BE2C (cell line): ENCODE measurements at regions not wholly inside any gene's neighbourhood (a gene's known extent, or its start where the extent isn't known, plus 50 kb on each side); places are given as distances from the start of the nearest gene placed in this dataset.

Experiments used
- DNase-seq: peaks from one replicate; pipeline ENCODE4 v3.0.0-alpha.2; 2020
- H3K27me3 ChIP-seq: fragments of 250-450 bp; sonication (Bioruptor Pico); 2 replicates; pipeline ENCODE4 v1.5.1; 2020; ENCODE audit warnings: mild to moderate bottlenecking
- H3K36me3 ChIP-seq: fragments of 250-450 bp; sonication (Bioruptor Pico); 2 replicates; pipeline ENCODE4 v1.5.1; 2020; ENCODE audit warnings: mild to moderate bottlenecking
- H3K4me1 ChIP-seq: fragments of 250-450 bp; sonication (Bioruptor Pico); 2 replicates; pipeline ENCODE4 v1.5.1; 2020
- H3K4me3 ChIP-seq: 2 replicates; pipeline ENCODE4 v1.5.1; 2011; ENCODE audit warnings: low read depth, low read length
- H3K9me3 ChIP-seq: fragments of 250-450 bp; sonication (Bioruptor Pico); 2 replicates; pipeline ENCODE4 v1.5.1; 2020
- CTCF ChIP-seq: IDR thresholded peaks from 2 replicates; pipeline ENCODE4 v1.5.1; 2012; ENCODE audit warnings: mild to moderate bottlenecking, low read depth, low read length

GRCh38 chr11:119940401-119940976 lies 197.4 kb downstream of the TRIM29 start:
- DNase-seq, result no peak
- no peak overlapping the region for H3K4me3 ChIP-seq
- 0 out of 2 replicates have a peak, but pooled peaks cover 5% of the 10 kb centered on the region for H3K4me1 ChIP-seq
- no peaks in the 10 kb centered on the region for H3K36me3 ChIP-seq
- TF ChIP-seq CTCF, result no peak
- no peaks in the 10 kb centered on the region for H3K27me3 ChIP-seq
- no peaks in the 10 kb centered on the region for H3K9me3 ChIP-seq

- no peaks in the 10 kb centered on the region for H3K27me3 ChIP-seq
- no peaks in the 10 kb centered on the region for H3K36me3 ChIP-seq
- 0 out of 2 replicates have a peak, but pooled peaks cover 8% of the 10 kb centered on the region for H3K4me1 ChIP-seq
- H3K9me3 ChIP-seq, result no peaks in the 10 kb centered on the region
- DNase-seq, result no peak
- TF ChIP-seq CTCF, result no peak
- H3K4me3 ChIP-seq, result no peak overlapping the region
These were observed 200.5 kb downstream of the TRIM29 start for GRCh38 chr11:119937412-119937811.

DNA sequence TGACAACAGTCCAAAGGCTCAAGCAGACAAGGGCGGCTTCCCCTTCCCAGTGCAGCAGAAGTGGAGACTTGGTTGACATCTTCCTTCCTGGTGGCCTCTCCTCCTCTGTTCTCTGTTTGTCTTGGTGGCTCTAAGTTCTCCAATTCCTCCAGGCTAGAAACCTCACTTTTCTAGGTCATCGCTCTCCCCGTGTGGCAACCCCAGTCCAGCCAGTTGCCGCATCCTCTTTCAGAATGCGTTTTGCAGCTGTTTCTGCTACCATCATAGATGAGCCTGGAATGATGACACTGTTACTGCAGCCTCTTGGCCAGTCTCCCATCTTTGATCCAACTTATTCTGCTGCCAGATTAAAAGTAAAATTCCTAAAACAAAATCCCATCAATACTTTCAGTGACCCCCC lies 201.5 kb downstream of the TRIM29 start:
- no peak for TF ChIP-seq CTCF
- no peaks in the 10 kb centered on the region for H3K27me3 ChIP-seq
- no peak overlapping the region for H3K4me3 ChIP-seq
- 0 out of 2 replicates have a peak, but pooled peaks cover 8% of the 10 kb centered on the region for H3K4me1 ChIP-seq
- DNase-seq, result no peak
- no peaks in the 10 kb centered on the region for H3K36me3 ChIP-seq
- H3K9me3 ChIP-seq, result no peaks in the 10 kb centered on the region

GRCh38 chr11:119935349-119935925 lies 202.5 kb downstream of the TRIM29 start:
- H3K27me3 ChIP-seq, result no peaks in the 10 kb centered on the region
- no peaks in the 10 kb centered on the region for H3K36me3 ChIP-seq
- H3K4me3 ChIP-seq, result no peak overlapping the region
- no peaks in the 10 kb centered on the region for H3K9me3 ChIP-seq
- H3K4me1 ChIP-seq, result 0 out of 2 replicates have a peak, but pooled peaks cover 6% of the 10 kb centered on the region
- TF ChIP-seq CTCF, result no peak
- peak; percentile 49 for DNase-seq

GRCh38 chr11:119934866-119935265 lies 203.0 kb downstream of the TRIM29 start:
- no peak for TF ChIP-seq CTCF
- 0 out of 2 replicates have a peak, but pooled peaks cover 6% of the 10 kb centered on the region for H3K4me1 ChIP-seq
- H3K36me3 ChIP-seq, result no peaks in the 10 kb centered on the region
- no peak for DNase-seq
- H3K4me3 ChIP-seq, result no peak overlapping the region
- no peaks in the 10 kb centered on the region for H3K27me3 ChIP-seq
- no peaks in the 10 kb centered on the region for H3K9me3 ChIP-seq

- Histone ChIP-seq H3K36me3 (no peaks in the 10 kb centered on the region), H3K4me1 (0 out of 2 replicates have a peak, but pooled peaks cover 6% of the 10 kb centered on the region), H3K27me3 (no peaks in the 10 kb centered on the region), H3K9me3 (no peaks in the 10 kb centered on the region), H3K4me3 (no peak overlapping the region)
- TF ChIP-seq CTCF, result no peak
- DNase-seq, result no peak
These were observed 203.6 kb downstream of the TRIM29 start for GRCh38 chr11:119934267-119934666.
